OCI-LY3 (cell line): ENCODE measurements at regions not wholly inside any gene's neighbourhood (a gene's known extent, or its start where the extent isn't known, plus 50 kb on each side); places are given as distances from the start of the nearest gene placed in this dataset.
"Not testable (repeated sequence)": the region's sequence is repeated elsewhere in the genome, so short reads cannot be mapped to it uniquely, and the experiment has no call there.

ENCODE experiments used
- H2AFZ ChIP-seq: fragments of 200-600, 300-600 bp; shearing (Covaris generic); 2 replicates; pipeline ENCODE4 v1.6.0; 2014; ENCODE audit warnings: antibody characterized with exemption, low read depth, low read length
- H3K27ac ChIP-seq: fragments of 200-600, 300-600 bp; sonication (generic); 2 replicates; pipeline ENCODE4 v1.5.1; 2014; ENCODE audit warnings: mild to moderate bottlenecking, low read length, moderate library complexity, mixed read lengths
- H3K27me3 ChIP-seq: fragments of 200-600, 300-600 bp; sonication (generic); 2 replicates; pipeline ENCODE4 v1.6.1; 2014; ENCODE audit warnings: low read depth, low read length, mixed read lengths
- H3K36me3 ChIP-seq: fragments of 200-600, 300-600 bp; sonication (generic); replicated peaks from 2 replicates; pipeline ENCODE3; 2014; ENCODE audit warnings: low read depth, low read length, mixed read lengths
- H3K4me1 ChIP-seq: fragments of 300-600, 200-600 bp; sonication (generic); 2 replicates; pipeline ENCODE4 v1.6.1; 2014; ENCODE audit warnings: low read length, mixed read lengths
- H3K4me2 ChIP-seq: fragments of 200-600, 300-600 bp; sonication (generic); 2 replicates; pipeline ENCODE4 v1.6.1; 2014; ENCODE audit warnings: low read length, mixed read lengths
- H3K4me3 ChIP-seq: fragments of 300-600, 200-600 bp; sonication (generic); 2 replicates; pipeline ENCODE4 v1.5.1; 2014; ENCODE audit warnings: antibody characterized with exemption, mild to moderate bottlenecking, low read length, moderate library complexity
- H3K79me2 ChIP-seq: fragments of 300-600, 200-600 bp; shearing (Covaris generic); 2 replicates; pipeline ENCODE4 v1.6.1; 2014; ENCODE audit warnings: mild to moderate bottlenecking, low read length, mixed read lengths
- H3K9ac ChIP-seq: fragments of 300-600, 200-600 bp; shearing (Covaris generic); 2 replicates; pipeline ENCODE4 v1.6.0; 2014; ENCODE audit warnings: mild to moderate bottlenecking, low read length, moderate library complexity
- H3K9me3 ChIP-seq: fragments of 200-600, 300-600 bp; shearing (Covaris generic); 2 replicates; pipeline ENCODE4 v1.6.1; 2014; ENCODE audit warnings: low read length, mixed read lengths; ENCODE audit not compliant: insufficient read depth
- H4K20me1 ChIP-seq: fragments of 200-600, 300-600 bp; sonication (generic); 2 replicates; pipeline ENCODE4 v1.6.1; 2016; ENCODE audit warnings: low read length, mixed read lengths; ENCODE audit not compliant: insufficient read depth
- CTCF ChIP-seq: fragments of 200-600, 300-600 bp; sonication (generic); IDR thresholded peaks from 2 replicates; pipeline ENCODE4 v1.5.1; 2014; ENCODE audit warnings: antibody characterized with exemption, low read length, low read depth
- EZH2phosphoT487 ChIP-seq: fragments of 200-600 bp; shearing (Covaris generic); IDR thresholded peaks from 2 replicates; pipeline ENCODE4 v1.6.1; 2018; ENCODE audit warnings: antibody characterized with exemption, mixed run types, low read depth

GRCh38 chr4:142897518-142897917 is 51.4 kb upstream of the INPP4B start:
- H3K27me3 ChIP-seq, H3K4me2 ChIP-seq, H3K4me1 ChIP-seq, H3K4me3 ChIP-seq, H3K79me2 ChIP-seq, H3K27ac ChIP-seq, H2AFZ ChIP-seq, H3K36me3 ChIP-seq, H4K20me1 ChIP-seq, H3K9ac ChIP-seq: not testable (repeated sequence)
- H3K9me3 ChIP-seq: peaks cover 12% of the 10 kb centered on the region; the same call in 1 of the 2 replicates

- Histone ChIP-seq H3K79me2 (no peaks in the 10 kb centered on the region), H3K4me1 (no peaks in the 10 kb centered on the region), H2AFZ (no peak overlapping the region), H3K9me3 (0 out of 2 replicates have a peak, but pooled peaks cover 5% of the 10 kb centered on the region), H4K20me1 (no peaks in the 10 kb centered on the region), H3K27me3 (no peaks in the 10 kb centered on the region), H3K27ac (no peak overlapping the region), H3K4me2 (no peak overlapping the region), H3K9ac (no peak overlapping the region), H3K4me3 (no peak overlapping the region), H3K36me3 (no peaks in the 10 kb centered on the region)
- no peak for TF ChIP-seq CTCF
- no peak for TF ChIP-seq EZH2phosphoT487
Observed at GRCh38 chr4:142900622-142901021, 54.5 kb upstream of the INPP4B start.

- Histone ChIP-seq H4K20me1 (no peaks in the 10 kb centered on the region), H3K4me2 (no peak overlapping the region), H3K27me3 (no peaks in the 10 kb centered on the region), H3K9ac (no peak overlapping the region), H3K79me2 (no peaks in the 10 kb centered on the region), H3K27ac (no peak overlapping the region), H2AFZ (no peak overlapping the region), H3K36me3 (no peaks in the 10 kb centered on the region), H3K9me3 (0 out of 2 replicates have a peak, but pooled peaks cover 5% of the 10 kb centered on the region), H3K4me1 (no peaks in the 10 kb centered on the region), H3K4me3 (no peak overlapping the region)
- no peak for TF ChIP-seq CTCF
- no peak for TF ChIP-seq EZH2phosphoT487
Observed at GRCh38 chr4:142901166-142901662, 55.1 kb upstream of the INPP4B start.

GRCh38 chr4:142903617-142904016 is 57.5 kb upstream of the INPP4B start:
- H3K9me3 ChIP-seq, H3K4me3 ChIP-seq, H3K4me2 ChIP-seq, H4K20me1 ChIP-seq, H3K27ac ChIP-seq, H3K27me3 ChIP-seq, H2AFZ ChIP-seq, H3K4me1 ChIP-seq, H3K79me2 ChIP-seq, H3K36me3 ChIP-seq, H3K9ac ChIP-seq: not testable (repeated sequence)

GRCh38 chr4:142909908-142910307 is 63.8 kb upstream of the INPP4B start:
- TF ChIP-seq CTCF: no peak
- TF ChIP-seq EZH2phosphoT487: no peak
- Histone ChIP-seq H3K9ac (no peak overlapping the region), H3K79me2 (no peaks in the 10 kb centered on the region), H3K27ac (no peak overlapping the region), H3K4me2 (no peak overlapping the region), H3K4me1 (peaks cover 4% of the 10 kb centered on the region; the same call in 1 of the 2 replicates), H2AFZ (no peak overlapping the region), H3K27me3 (no peaks in the 10 kb centered on the region), H4K20me1 (no peaks in the 10 kb centered on the region), H3K9me3 (0 out of 2 replicates have a peak, but pooled peaks cover 5% of the 10 kb centered on the region), H3K36me3 (no peaks in the 10 kb centered on the region), H3K4me3 (no peak overlapping the region)
